ENCODE measurements at regions not wholly inside any gene's neighbourhood (a gene's known extent, or its start where the extent isn't known, plus 50 kb on each side); places are given as distances from the start of the nearest gene placed in this dataset.

GRCh38 chr7:28231176-28231575 lies 50.6 kb upstream of the JAZF1 start:
- H3K27me3 ChIP-seq (ENCODE audit: control insufficient read depth, insufficient read depth, low read length): no peaks in the 10 kb centered on the region
- H3K9me3 ChIP-seq (ENCODE audit: control insufficient read depth, low read depth, low read length): no peaks in the 10 kb centered on the region
- H3K9ac ChIP-seq (ENCODE audit: low read length): no peak overlapping the region
- peaks cover 25% of the 10 kb centered on the region for H3K4me1 ChIP-seq (ENCODE audit: control insufficient read depth, low read depth, low read length)
- H3K27ac ChIP-seq (ENCODE audit: low read length): no peak overlapping the region
- H3K4me3 ChIP-seq (ENCODE audit: low read length): no peak overlapping the region
- no peaks in the 10 kb centered on the region for H3K36me3 ChIP-seq (ENCODE audit: control insufficient read depth, low read depth, low read length)

DNA sequence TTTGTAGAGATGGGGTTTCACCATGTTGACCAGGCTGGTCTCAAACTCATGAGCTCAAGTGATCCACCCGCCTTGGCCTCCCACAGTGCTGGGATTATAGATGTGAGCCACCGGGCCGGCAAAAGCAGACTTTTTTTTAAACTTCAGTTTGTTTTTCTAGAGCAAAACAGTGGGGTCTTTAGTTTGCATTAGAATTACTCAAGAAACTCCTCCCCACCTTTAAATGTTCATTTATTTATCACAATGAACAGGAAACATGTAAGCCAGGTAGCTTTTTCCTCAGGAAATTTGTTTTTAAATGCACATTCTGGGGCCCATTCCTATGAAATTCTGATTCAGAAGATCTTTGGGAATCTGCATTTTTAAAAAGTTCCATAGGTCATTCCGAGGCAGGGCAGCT lies 56.0 kb upstream of the JAZF1 start:
- H3K4me3 ChIP-seq (ENCODE audit: low read length): no peak overlapping the region

GRCh38 chr7:28237363-28237762 lies 56.8 kb upstream of the JAZF1 start:
- Histone ChIP-seq H3K4me3 (ENCODE audit: low read length) (no peak overlapping the region), H3K9ac (ENCODE audit: low read length) (no peak overlapping the region), H3K36me3 (ENCODE audit: control insufficient read depth, low read depth, low read length) (no peaks in the 10 kb centered on the region), H3K9me3 (ENCODE audit: control insufficient read depth, low read depth, low read length) (no peaks in the 10 kb centered on the region), H3K4me1 (ENCODE audit: control insufficient read depth, low read depth, low read length) (peaks cover 25% of the 10 kb centered on the region), H3K27me3 (ENCODE audit: control insufficient read depth, insufficient read depth, low read length) (no peaks in the 10 kb centered on the region), H3K27ac (ENCODE audit: low read length) (no peak overlapping the region)

More for the DNA sequence above, 56.0 kb upstream of the JAZF1 start:
- Histone ChIP-seq H3K9ac (ENCODE audit: low read length) (no peak overlapping the region), H3K9me3 (ENCODE audit: control insufficient read depth, low read depth, low read length) (no peaks in the 10 kb centered on the region), H3K27ac (ENCODE audit: low read length) (no peak overlapping the region), H3K36me3 (ENCODE audit: control insufficient read depth, low read depth, low read length) (no peaks in the 10 kb centered on the region), H3K27me3 (ENCODE audit: control insufficient read depth, insufficient read depth, low read length) (no peaks in the 10 kb centered on the region), H3K4me1 (ENCODE audit: control insufficient read depth, low read depth, low read length) (peaks cover 25% of the 10 kb centered on the region)

DNA sequence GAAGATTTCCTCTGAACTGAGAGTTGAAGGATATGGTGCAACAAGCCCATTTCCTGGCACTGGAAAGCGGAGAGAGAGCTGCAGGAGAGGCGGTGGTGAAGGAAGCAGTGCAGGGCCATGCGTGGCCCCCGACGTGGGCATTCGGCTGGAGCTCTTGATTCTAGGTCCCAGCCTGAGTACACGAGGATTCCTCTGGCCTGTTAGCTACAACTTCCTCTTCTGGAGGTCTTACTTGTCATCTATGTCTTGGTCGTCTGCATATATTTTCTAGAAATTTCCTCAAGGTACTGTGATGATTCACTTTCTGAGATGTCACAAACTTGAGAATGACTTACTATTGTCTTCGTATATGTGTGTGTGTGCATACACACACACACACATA lies 59.2 kb upstream of the JAZF1 start:
- Histone ChIP-seq H3K36me3 (ENCODE audit: control insufficient read depth, low read depth, low read length) (no peaks in the 10 kb centered on the region), H3K4me3 (ENCODE audit: low read length) (no peak overlapping the region), H3K27me3 (ENCODE audit: control insufficient read depth, insufficient read depth, low read length) (no peaks in the 10 kb centered on the region), H3K27ac (ENCODE audit: low read length) (no peak overlapping the region), H3K9ac (ENCODE audit: low read length) (no peak overlapping the region), H3K9me3 (ENCODE audit: control insufficient read depth, low read depth, low read length) (no peaks in the 10 kb centered on the region), H3K4me1 (ENCODE audit: control insufficient read depth, low read depth, low read length) (peaks cover 25% of the 10 kb centered on the region)

DNA sequence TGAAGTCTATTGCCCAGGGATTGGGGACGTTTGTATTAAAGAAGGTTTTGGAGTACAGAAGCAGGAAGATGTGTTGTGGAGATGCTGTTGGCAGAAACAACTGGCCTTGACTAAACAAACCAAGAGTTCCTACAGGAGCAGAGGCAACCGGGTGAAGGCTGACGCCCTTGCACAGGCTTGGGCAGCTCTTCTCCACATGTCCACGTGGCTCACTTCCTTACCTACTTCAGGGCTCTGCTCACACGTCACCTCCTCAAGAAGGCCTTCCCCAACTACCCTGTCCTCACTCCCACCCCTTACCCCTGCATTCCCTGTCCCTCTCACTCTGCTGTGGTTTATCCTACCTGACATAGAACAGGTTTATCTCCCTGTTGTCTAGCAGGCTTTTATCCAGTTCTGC lies 59.9 kb upstream of the JAZF1 start:
- Histone ChIP-seq H3K9me3 (ENCODE audit: control insufficient read depth, low read depth, low read length) (no peaks in the 10 kb centered on the region), H3K4me3 (ENCODE audit: low read length) (no peak overlapping the region), H3K9ac (ENCODE audit: low read length) (no peak overlapping the region), H3K27me3 (ENCODE audit: control insufficient read depth, insufficient read depth, low read length) (no peaks in the 10 kb centered on the region), H3K27ac (ENCODE audit: low read length) (no peak overlapping the region), H3K36me3 (ENCODE audit: control insufficient read depth, low read depth, low read length) (no peaks in the 10 kb centered on the region), H3K4me1 (ENCODE audit: control insufficient read depth, low read depth, low read length) (peaks cover 20% of the 10 kb centered on the region)

- H3K9me3 ChIP-seq (ENCODE audit: control insufficient read depth, low read depth, low read length): no peaks in the 10 kb centered on the region
- no peaks in the 10 kb centered on the region for H3K27me3 ChIP-seq (ENCODE audit: control insufficient read depth, insufficient read depth, low read length)
- H3K4me3 ChIP-seq (ENCODE audit: low read length): no peak overlapping the region
- H3K9ac ChIP-seq (ENCODE audit: low read length): no peak overlapping the region
- H3K27ac ChIP-seq (ENCODE audit: low read length): no peak overlapping the region
- H3K36me3 ChIP-seq (ENCODE audit: control insufficient read depth, low read depth, low read length): no peaks in the 10 kb centered on the region
- no peaks in the 10 kb centered on the region for H3K4me1 ChIP-seq (ENCODE audit: control insufficient read depth, low read depth, low read length)
Measured at GRCh38 chr7:28243861-28244260, 63.3 kb upstream of the JAZF1 start.

DNA sequence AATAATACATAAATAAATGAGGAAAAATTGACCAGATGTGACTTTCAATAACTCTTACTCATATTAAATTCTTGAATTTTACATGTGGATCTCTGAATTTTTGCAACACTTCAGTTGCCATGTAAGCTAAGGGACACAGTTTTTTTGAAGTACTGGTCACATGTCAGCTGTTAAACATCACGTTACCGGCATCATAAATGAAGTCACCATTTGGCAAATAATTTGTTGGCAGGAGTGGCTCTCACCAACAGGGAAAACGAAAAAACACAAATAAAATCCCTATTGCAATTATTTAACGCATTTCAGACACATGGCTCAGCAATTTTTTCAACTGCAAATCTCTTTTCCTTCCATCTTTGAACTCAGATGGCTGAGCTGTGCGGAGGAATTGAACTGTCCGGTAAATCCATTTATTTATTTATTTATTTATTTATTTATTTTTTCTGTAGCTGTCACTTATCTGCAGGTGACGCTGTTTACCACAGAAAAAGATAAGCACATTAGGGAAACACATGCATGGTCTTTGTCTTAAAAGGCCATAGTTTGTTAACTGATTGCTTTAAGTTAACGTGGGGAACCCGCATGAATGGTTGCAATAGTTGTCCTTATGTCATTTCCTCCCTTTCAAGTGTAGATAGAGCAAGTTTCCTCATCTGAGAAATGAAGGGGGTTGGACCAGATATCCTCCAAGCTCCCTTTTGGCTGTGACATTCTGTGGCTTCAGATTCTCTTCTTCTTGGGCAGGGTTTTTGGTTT lies 64.7 kb upstream of the JAZF1 start:
- Histone ChIP-seq H3K4me1 (ENCODE audit: control insufficient read depth, low read depth, low read length) (no peaks in the 10 kb centered on the region), H3K4me3 (ENCODE audit: low read length) (no peak overlapping the region), H3K27ac (ENCODE audit: low read length) (no peak overlapping the region), H3K36me3 (ENCODE audit: control insufficient read depth, low read depth, low read length) (no peaks in the 10 kb centered on the region), H3K9me3 (ENCODE audit: control insufficient read depth, low read depth, low read length) (no peaks in the 10 kb centered on the region), H3K9ac (ENCODE audit: low read length) (no peak overlapping the region), H3K27me3 (ENCODE audit: control insufficient read depth, insufficient read depth, low read length) (no peaks in the 10 kb centered on the region)

- no peak overlapping the region for H3K4me3 ChIP-seq (ENCODE audit: low read length)
- no peaks in the 10 kb centered on the region for H3K27me3 ChIP-seq (ENCODE audit: control insufficient read depth, insufficient read depth, low read length)
- no peak overlapping the region for H3K9ac ChIP-seq (ENCODE audit: low read length)
- H3K9me3 ChIP-seq (ENCODE audit: control insufficient read depth, low read depth, low read length): no peaks in the 10 kb centered on the region
- no peaks in the 10 kb centered on the region for H3K4me1 ChIP-seq (ENCODE audit: control insufficient read depth, low read depth, low read length)
- H3K36me3 ChIP-seq (ENCODE audit: control insufficient read depth, low read depth, low read length): no peaks in the 10 kb centered on the region
- no peak overlapping the region for H3K27ac ChIP-seq (ENCODE audit: low read length)
Measured at GRCh38 chr7:28246921-28247461, 66.4 kb upstream of the JAZF1 start.

GRCh38 chr7:28258240-28258639 lies 77.6 kb upstream of the JAZF1 start:
- Histone ChIP-seq H3K4me3 (ENCODE audit: low read length) (no peak overlapping the region), H3K9ac (ENCODE audit: low read length) (no peak overlapping the region), H3K4me1 (ENCODE audit: control insufficient read depth, low read depth, low read length) (no peaks in the 10 kb centered on the region), H3K36me3 (ENCODE audit: control insufficient read depth, low read depth, low read length) (no peaks in the 10 kb centered on the region), H3K9me3 (ENCODE audit: control insufficient read depth, low read depth, low read length) (no peaks in the 10 kb centered on the region), H3K27me3 (ENCODE audit: control insufficient read depth, insufficient read depth, low read length) (no peaks in the 10 kb centered on the region), H3K27ac (ENCODE audit: low read length) (no peak overlapping the region)

DNA sequence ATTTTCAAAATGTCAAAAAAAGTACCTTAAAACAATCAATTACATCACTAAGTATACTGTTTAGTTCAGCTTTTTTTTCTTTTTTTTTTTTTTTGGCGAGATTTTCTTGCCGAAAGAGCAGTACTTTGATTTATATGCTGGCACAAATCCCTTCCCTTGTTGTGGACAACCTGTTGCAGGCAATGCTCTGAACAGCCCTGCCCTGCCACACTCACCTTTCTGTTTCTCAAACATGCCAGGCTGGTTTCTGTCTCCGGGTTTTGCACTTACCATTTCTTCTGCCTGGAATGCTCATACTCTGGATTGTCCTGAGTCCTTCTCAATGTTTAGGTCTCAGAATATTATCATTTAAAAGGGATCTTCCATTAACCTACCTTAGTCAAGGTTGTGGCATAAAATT lies 80.4 kb upstream of the JAZF1 start:
- Histone ChIP-seq H3K36me3 (ENCODE audit: control insufficient read depth, low read depth, low read length) (no peaks in the 10 kb centered on the region), H3K27me3 (ENCODE audit: control insufficient read depth, insufficient read depth, low read length) (no peaks in the 10 kb centered on the region), H3K9me3 (ENCODE audit: control insufficient read depth, low read depth, low read length) (no peaks in the 10 kb centered on the region), H3K4me3 (ENCODE audit: low read length) (no peak overlapping the region), H3K4me1 (ENCODE audit: control insufficient read depth, low read depth, low read length) (peaks cover 5% of the 10 kb centered on the region), H3K27ac (ENCODE audit: low read length) (no peak overlapping the region), H3K9ac (ENCODE audit: low read length) (no peak overlapping the region)

DNA sequence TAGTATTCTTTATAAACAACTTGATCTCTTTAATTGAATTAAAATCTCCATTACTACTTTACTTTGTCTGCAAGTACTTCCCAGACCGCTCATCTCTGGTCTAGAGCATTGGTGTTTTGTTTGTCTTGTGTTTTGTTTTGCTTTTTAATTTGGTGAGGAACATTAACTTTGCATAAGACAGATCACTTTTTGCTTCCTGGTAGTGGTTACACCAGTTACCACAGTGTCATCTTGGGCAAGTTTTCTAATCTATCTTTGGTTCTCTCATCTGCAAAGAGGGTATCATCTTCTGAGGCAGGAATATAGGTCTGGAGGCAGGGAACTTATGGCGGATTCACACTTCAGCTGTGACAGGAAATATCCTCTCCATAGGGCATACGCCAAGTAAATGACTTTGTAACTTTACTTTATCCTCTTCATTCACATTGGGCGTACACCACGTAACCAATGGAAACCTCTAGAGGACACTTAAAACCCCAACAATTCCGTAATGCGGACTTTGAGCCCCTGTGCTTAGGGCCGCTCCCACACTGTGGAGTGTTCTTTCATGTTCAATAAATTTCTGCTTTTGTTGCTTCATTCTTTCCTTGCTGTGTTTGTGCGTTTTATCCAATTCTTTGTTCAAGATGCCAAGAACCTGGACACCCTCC lies 83.2 kb upstream of the JAZF1 start:
- Histone ChIP-seq H3K4me3 (ENCODE audit: low read length) (no peak overlapping the region), H3K9ac (ENCODE audit: low read length) (no peak overlapping the region), H3K9me3 (ENCODE audit: control insufficient read depth, low read depth, low read length) (no peaks in the 10 kb centered on the region), H3K27ac (ENCODE audit: low read length) (no peak overlapping the region), H3K36me3 (ENCODE audit: control insufficient read depth, low read depth, low read length) (no peaks in the 10 kb centered on the region), H3K4me1 (ENCODE audit: control insufficient read depth, low read depth, low read length) (peaks cover 5% of the 10 kb centered on the region), H3K27me3 (ENCODE audit: control insufficient read depth, insufficient read depth, low read length) (no peaks in the 10 kb centered on the region)

GRCh38 chr7:28266402-28266801 lies 85.8 kb upstream of the JAZF1 start:
- Histone ChIP-seq H3K4me3 (ENCODE audit: low read length) (no peak overlapping the region), H3K27ac (ENCODE audit: low read length) (no peak overlapping the region), H3K4me1 (ENCODE audit: control insufficient read depth, low read depth, low read length) (peaks cover 6% of the 10 kb centered on the region), H3K9ac (ENCODE audit: low read length) (no peak overlapping the region), H3K9me3 (ENCODE audit: control insufficient read depth, low read depth, low read length) (no peaks in the 10 kb centered on the region), H3K27me3 (ENCODE audit: control insufficient read depth, insufficient read depth, low read length) (no peaks in the 10 kb centered on the region), H3K36me3 (ENCODE audit: control insufficient read depth, low read depth, low read length) (no peaks in the 10 kb centered on the region)
